ENCODE measurements at regions not wholly inside any gene's neighbourhood (a gene's known extent, or its start where the extent isn't known, plus 50 kb on each side); places are given as distances from the start of the nearest gene placed in this dataset.

- DNase-seq = no peak
These were observed 61.3 kb upstream of the SPIN1 start for GRCh38 chr9:88326936-88327335.

- DNase-seq = no peak
These were observed 62.2 kb upstream of the SPIN1 start for GRCh38 chr9:88326015-88326414.

- no peak for DNase-seq
These were observed 65.2 kb upstream of the SPIN1 start for GRCh38 chr9:88322906-88323566.

- DNase-seq = no peak
These were observed 66.5 kb upstream of the SPIN1 start for GRCh38 chr9:88321764-88322163.

- no peak for DNase-seq
These were observed 67.4 kb upstream of the SPIN1 start for GRCh38 chr9:88320748-88321415.

- DNase-seq = no peak
These were observed 68.1 kb upstream of the SPIN1 start for GRCh38 chr9:88319936-88320747.

GRCh38 chr9:88313364-88314220 is 74.7 kb upstream of the SPIN1 start:
- DNase-seq = peak; percentile 62

- DNase-seq = no peak
These were observed 75.6 kb upstream of the SPIN1 start for GRCh38 chr9:88312517-88313103.

GRCh38 chr9:88312045-88312444 is 76.2 kb upstream of the SPIN1 start:
- no peak for DNase-seq

GRCh38 chr9:88310310-88310980 is 77.8 kb upstream of the SPIN1 start:
- DNase-seq = no peak

- no peak for DNase-seq
These were observed 79.2 kb upstream of the SPIN1 start for GRCh38 chr9:88308831-88309560.

GRCh38 chr9:88307136-88307535 is 81.1 kb upstream of the SPIN1 start:
- DNase-seq = no peak

- peak; percentile 68 for DNase-seq
These were observed 84.4 kb upstream of the SPIN1 start for GRCh38 chr9:88303721-88304451.

- DNase-seq = no peak
These were observed 85.5 kb upstream of the SPIN1 start for GRCh38 chr9:88302579-88303324.

- DNase-seq = no peak
These were observed 87.7 kb upstream of the SPIN1 start for GRCh38 chr9:88300556-88300955.

GRCh38 chr9:88291856-88292255 is 96.4 kb upstream of the SPIN1 start:
- no peak for DNase-seq

GRCh38 chr9:88291056-88291455 is 97.2 kb upstream of the SPIN1 start:
- DNase-seq = no peak

- no peak for DNase-seq
These were observed 98.7 kb upstream of the SPIN1 start for GRCh38 chr9:88289532-88289931.

- no peak for DNase-seq
These were observed 100.3 kb upstream of the SPIN1 start for GRCh38 chr9:88287972-88288371.
